HUDEP-2 (cell line): ENCODE measurements at regions not wholly inside any gene's neighbourhood (a gene's known extent, or its start where the extent isn't known, plus 50 kb on each side); places are given as distances from the start of the nearest gene placed in this dataset.

Experiments used
- DNase-seq, 76 experiments: peaks; one replicate each; lab custom pipeline; 2025; ENCODE audit not compliant: unreplicated experiment in 76 of 76; lab: John Stamatoyannopoulos, UW

- no peak for DNase-seq
Observed at GRCh38 chr11:19597876-19598275, 114.8 kb upstream of the NAV2 start.

DNA sequence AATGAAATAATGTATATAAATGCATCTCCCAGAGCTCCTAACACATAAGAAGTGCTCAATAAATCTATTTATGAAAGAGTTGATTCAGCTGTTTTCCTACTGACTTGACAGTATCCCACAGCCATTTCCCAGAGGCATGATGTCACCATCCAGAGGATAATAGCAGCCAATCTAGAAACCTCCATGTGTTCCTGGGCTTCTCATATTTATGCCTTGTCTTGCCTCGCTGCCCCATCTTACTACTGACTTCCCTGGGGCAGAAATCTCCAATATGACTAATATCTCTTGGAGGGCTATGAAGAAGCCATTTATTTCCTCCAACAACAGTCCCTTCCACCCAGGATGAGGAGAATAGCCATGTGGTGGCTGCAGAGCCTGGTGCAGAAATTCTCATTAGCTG lies 115.4 kb upstream of the NAV2 start:
- DNase-seq = no peak

DNA sequence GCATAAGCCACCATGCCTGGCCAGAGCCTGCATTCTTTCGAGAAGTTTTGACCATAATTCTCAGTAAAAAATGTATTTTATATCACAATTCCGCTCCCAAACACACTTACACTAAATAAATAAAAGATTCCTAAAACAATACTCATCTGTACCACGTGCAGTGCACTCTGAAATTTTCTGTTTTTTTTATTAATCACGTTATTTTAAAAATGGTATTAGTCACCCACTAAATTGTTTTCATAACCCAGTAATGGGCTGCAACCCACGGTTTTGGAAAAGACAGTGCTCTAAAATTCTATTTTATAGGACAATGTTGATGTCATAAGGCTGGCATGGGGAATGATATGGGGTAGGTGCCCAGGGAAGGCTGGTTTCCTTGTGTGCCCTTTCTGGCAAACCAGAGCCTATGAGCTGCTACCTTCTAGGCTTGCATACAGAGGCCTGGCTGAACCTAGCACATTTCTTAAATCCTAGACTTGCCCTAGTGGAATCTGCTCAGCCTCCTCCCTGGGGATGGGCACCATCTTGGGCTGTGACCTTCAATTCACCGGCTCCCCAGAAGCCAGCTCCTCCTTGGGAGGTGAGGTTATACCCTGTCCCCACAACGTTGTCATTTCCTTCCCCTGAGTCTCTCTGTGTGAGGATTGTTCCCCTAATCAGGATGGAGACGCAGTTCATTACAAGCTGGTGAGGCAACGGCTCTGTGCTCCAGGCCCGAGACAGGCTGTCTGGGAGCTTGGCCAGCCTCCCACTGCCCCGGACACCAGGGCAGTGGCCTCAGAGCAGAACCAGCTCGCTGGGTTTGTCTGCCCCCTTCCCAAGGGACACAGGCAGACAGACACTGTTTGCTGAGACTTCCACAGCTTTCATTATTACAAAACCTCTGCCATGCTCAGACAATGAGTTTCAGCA lies 116.5 kb upstream of the NAV2 start:
- no peak for DNase-seq

GRCh38 chr11:19595499-19595839 lies 117.2 kb upstream of the NAV2 start:
- no peak for DNase-seq

DNA sequence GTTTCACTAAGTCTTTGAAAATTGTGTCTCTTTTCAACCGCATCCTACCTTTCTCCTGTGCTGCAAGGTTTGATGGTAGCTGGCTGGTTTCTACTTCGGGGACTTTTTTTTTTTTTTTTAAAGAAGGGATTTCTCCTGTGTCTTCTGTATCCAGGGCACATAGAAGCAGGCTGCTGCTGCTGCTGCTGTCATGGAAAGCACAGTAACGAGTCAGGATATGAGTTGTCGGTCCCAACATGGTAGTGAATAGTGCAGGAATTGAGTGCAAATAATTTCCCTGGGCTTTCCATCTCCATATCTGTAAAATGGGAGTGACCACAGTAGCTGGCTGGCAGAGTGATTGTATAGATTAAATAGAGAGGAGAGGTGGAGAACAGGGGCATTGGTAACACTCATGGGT lies 118.3 kb upstream of the NAV2 start:
- no peak for DNase-seq

DNA sequence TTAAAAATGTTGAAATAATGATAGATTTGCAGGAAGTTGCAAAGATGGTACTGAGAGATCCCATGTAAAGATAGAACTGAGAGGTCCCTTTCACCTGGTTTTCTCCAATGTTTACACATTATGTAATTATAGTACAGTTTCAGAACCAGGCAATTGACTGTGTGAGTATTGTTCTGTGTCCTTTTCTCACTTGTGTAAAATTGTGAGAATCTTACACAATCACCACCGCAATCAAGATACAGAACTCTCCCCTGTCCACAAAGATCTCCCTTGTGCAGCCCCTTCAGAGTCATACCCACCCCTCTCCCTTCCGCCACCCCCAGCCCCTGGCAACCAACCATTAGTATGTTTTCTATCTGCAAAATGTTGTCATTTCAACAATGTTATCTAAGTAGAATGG lies 119.8 kb upstream of the NAV2 start:
- no peak for DNase-seq

DNA sequence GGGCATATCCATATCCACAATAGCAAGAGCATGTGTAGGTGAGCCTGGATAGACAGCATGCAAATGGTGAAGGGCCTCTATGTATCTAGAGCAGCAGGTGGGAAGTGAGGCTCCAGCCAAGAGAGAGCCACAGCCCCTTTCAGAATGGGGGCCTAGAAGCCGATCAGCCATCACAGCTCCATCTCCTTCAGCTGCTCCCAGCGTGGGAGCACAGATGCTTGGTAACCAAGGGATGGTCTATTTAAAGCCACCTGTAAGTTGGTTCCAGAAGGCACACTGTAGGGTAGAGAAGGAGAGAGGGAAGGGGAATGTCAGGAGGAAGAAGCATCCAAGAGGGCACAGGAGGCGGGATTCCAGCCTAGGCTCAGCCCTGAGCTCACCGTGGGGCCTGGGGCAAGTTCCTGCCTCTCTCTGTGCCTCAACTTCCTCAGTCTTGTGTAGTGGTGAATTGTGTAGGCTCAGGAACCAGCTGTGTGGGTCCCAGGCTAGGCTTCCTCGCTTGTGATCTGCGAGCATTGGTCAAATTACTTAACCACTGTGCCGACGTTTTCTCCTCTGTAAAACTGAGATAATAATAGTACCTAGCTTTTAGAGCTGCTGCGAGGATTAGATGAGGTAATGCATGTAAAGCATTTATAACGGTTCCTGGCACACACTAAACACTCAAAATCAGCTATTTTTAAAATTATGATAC lies 122.9 kb upstream of the NAV2 start:
- no peak for DNase-seq

DNA sequence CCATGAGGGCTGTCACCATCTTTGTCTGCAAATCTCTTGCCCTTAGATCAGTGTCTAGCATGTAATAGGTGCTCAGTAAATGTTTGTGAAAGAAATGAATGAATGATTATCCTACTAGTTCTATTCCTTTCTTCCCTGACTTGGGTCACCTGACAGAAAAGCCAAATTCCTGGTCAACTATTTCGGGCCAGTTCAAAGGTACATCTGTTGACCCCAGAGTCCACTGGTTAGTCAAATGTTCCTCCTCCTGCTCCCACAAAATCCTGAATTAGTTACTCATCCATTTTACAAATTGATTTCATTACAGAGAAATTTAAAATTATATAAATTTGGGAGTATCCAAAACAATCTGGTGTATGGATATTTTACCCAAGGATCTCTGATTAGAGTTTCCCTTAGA lies 124.7 kb upstream of the NAV2 start:
- no peak for DNase-seq

DNA sequence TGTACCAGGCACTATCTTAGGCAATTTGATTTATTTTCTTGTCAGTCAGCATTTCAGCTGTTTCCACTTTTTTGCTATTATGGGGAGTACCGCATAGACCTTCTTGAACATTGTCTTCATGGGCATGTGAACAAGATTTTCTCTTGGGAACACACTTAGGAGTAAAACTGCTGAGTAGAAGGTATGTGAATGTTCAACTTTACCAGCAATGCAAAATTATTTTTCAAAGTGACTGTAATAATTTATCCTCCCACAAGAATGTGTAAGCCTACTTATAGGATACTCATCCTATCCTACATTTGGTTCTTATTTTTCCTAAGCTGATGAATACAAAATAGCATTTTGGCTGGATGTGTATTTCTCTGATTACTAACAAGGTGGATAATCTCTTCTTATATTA lies 132.0 kb upstream of the NAV2 start:
- DNase-seq = no peak

DNA sequence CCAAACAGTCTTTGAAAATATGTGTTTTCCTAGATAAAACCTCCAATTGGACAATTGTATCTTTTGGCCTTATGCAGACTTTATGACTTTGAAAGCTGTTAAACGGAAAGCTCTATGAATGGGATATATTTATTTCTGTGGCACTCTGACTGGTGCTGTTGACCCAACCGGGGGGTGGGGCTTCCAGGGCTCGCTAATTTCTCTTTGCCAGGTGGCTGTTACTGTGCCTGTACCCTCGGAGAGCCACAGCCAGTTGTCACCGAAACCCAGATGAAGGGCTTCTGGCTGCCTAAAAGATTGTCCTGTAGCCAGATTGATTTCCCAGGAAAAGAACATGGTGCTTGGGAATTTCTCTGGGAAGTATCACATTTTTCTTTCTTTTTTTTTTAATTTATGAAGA lies 132.7 kb upstream of the NAV2 start:
- no peak for DNase-seq

- no peak for DNase-seq
Observed at GRCh38 chr11:19578871-19579270, 133.8 kb upstream of the NAV2 start.

GRCh38 chr11:19577976-19578619 lies 134.5 kb upstream of the NAV2 start:
- no peak for DNase-seq

- no peak for DNase-seq
Observed at GRCh38 chr11:19577391-19577975, 135.2 kb upstream of the NAV2 start.

- DNase-seq = no peak
Observed at GRCh38 chr11:19576903-19577302, 135.7 kb upstream of the NAV2 start.

DNA sequence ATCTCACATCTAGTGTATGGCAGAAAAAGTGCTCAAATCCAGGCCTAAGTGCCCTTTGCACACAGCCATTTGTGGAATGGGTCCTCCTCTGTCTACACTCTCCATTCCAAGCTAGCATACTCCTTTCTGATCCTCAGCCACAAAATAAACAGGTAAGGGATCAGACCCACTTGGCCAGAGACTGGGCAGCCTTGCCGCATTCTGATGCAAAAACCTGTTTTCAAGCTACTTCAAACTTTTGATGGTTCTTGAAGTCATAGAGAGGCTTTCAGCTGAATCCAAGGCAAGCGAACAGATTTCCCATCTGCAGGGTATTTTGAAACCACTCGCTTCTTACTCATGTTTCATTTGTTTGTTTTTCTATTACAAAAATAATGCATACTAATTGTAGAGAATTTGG lies 136.6 kb upstream of the NAV2 start:
- DNase-seq = no peak

DNA sequence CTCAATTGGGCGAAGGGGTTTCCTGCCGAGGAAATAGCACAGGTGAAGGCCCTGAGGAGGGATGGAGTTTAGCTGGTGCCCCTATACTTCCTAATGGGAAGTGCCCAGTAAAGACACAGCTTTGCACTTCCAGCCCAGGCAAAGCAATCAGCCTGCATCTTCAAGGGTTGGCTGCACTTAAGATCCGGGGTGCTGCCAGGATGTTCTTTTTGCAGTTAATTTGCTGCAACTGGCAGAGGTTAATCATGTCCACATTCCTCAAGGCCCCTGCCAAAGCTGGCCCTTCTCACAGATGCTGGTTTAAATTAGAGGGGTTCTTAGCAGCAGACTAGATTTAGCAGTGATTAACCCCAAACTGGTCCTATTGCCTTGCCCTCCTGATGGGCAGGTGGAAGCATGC lies 137.7 kb upstream of the NAV2 start:
- DNase-seq = no peak

GRCh38 chr11:19573666-19574065 lies 139.0 kb upstream of the NAV2 start:
- no peak for DNase-seq

DNA sequence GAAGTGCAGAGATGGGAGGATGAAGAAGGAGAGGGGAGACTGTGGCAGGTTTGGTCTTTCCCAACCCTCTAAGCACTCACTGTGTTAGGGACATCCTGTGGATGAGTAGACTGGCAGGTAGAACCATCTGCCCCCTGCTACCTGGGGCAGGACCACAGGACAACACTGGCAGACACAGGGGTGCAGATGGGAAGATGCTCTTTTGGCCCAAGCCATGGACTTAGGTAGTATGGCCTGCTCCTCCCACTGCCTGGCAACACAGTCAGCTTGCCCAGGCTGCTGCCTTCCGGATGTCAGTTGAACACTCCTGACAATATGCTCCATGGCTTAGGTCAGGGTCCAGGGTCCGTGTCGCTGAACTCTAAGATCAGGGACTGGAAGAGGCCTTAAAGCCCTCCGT lies 140.7 kb upstream of the NAV2 start:
- DNase-seq = no peak

DNA sequence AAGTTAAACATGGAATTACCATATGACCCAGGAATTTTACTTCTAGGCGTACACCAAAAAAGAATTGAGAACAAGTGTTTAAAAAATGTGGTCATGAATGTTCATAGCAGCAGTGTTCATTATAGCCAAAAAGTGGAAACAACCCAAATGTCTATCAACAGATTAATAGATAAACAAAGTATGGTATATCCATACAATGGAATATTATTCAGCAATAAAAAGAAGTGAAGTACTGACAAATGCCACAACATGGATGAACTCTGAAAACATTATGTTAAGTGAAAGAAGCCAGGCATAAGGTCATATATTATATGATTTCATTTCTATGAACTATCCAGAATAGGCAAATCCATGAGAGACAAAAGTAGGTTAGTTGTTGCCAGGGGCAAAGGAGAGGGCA lies 141.7 kb upstream of the NAV2 start:
- no peak for DNase-seq

DNA sequence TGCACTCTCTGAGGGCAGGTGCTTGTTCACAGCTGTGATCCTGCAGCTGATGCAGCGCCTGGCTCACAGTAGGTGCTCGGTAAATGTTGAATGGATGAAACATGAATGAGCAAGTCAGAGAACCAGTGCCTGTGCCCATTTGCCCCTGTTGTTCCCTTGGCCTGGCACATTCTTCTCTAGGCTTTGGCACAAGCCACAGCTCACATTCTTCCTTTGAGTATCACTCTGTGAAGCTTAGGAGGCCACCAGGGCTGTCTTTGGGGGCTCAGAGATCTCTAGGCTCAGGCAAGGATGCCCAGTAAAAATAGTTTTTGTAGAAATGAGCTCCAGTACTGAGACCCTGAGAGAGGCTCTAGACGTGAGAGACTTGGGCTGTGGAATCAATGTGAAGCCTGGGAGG lies 144.6 kb upstream of the NAV2 start:
- DNase-seq = no peak

DNA sequence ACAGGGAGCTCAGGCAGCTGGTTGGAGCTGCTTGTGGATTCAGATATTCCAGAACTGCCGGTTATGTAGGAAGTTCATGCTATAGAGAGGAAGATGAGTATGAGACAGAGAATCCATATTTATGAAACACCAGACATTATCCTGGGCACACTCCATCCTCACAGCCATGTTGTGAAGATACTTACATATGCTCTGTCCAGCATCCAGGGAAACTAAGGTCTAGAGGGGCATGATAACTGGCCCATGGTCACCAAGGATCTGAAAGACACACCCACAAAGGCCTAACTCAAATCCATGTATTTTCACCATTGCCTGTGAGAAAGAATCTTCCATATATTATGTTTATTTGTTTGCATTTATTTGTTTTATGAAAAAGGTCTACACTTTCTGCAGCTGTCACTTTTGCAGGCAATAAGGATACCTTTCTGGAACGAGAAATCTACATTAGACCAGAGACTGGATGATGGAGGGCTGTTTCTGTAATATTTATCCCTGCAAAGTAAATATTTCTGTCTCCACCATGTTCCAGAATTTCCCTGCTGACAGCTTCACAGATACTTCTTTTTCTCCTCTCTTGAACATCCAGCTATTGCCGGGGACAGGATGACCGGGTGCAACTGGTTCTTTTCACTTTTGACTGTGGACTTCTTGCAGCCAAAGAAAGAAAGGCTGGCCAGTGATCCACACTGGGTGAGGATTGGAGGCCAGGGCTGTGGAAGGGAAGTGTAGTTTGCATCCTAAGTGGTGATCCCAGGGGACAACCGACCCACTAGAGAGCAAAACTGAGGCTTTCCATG lies 145.9 kb upstream of the NAV2 start:
- no peak for DNase-seq
